Neural progenitor cell (in vitro differentiated cells): ENCODE measurements at regions not wholly inside any gene's neighbourhood (a gene's known extent, or its start where the extent isn't known, plus 50 kb on each side); places are given as distances from the start of the nearest gene placed in this dataset.

Experiments
- DNase-seq: peaks from one replicate; pipeline ENCODE4 v3.0.0-alpha.2; 2016; ENCODE audit warnings: low spot score
- H2AFZ ChIP-seq: fragments of 200-600 bp; sonication (generic); replicated peaks from 2 replicates; pipeline ENCODE4 v1.6.1; 2016; ENCODE audit warnings: antibody characterized with exemption
- H3F3A ChIP-seq: fragments of 200-600 bp; sonication (generic); 2 replicates; pipeline ENCODE4 v1.6.1; 2016; ENCODE audit warnings: antibody characterized with exemption, low read depth
- H3K27ac ChIP-seq: fragments of 200-600 bp; sonication (generic); 2 replicates; pipeline ENCODE4 v1.5.1; 2016; ENCODE audit warnings: mild to moderate bottlenecking
- H3K27me3 ChIP-seq: fragments of 200-600 bp; sonication (generic); 2 replicates; pipeline ENCODE4 v1.6.1; 2016; ENCODE audit warnings: mild to moderate bottlenecking, moderate library complexity
- H3K36me3 ChIP-seq: fragments of 200-600 bp; sonication (generic); 2 replicates; pipeline ENCODE4 v1.5.1; 2016
- H3K4me1 ChIP-seq: fragments of 200-600 bp; sonication (generic); 2 replicates; pipeline ENCODE4 v1.6.1; 2016; ENCODE audit warnings: mixed run types
- H3K4me2 ChIP-seq: fragments of 200-600 bp; sonication (generic); 2 replicates; pipeline ENCODE4 v1.6.1; 2016
- H3K4me3 ChIP-seq: fragments of 200-600 bp; sonication (generic); 2 replicates; pipeline ENCODE4 v1.5.1; 2016
- H3K79me2 ChIP-seq: fragments of 200-600 bp; sonication (generic); 2 replicates; pipeline ENCODE4 v1.6.1; 2016; ENCODE audit warnings: low read depth
- H3K9ac ChIP-seq: fragments of 200-600 bp; sonication (generic); 2 replicates; pipeline ENCODE4 v1.6.1; 2016
- H3K9me3 ChIP-seq: fragments of 200-600 bp; sonication (generic); 2 replicates; pipeline ENCODE4 v1.5.1; 2016; ENCODE audit warnings: low read depth
- H4K20me1 ChIP-seq: fragments of 200-600 bp; sonication (generic); 2 replicates; pipeline ENCODE4 v1.6.1; 2016; ENCODE audit warnings: low read depth
- H3K27ac Mint-ChIP-seq: 3 replicates; pipeline ENCODE4 v1.8.0; 2021; ENCODE audit warnings: mixed read lengths
- H3K27me3 Mint-ChIP-seq: 2 replicates; pipeline ENCODE4 v1.8.0; 2022; ENCODE audit warnings: low read depth, mild to moderate bottlenecking, inconsistent platforms, moderate library complexity, mixed read lengths; ENCODE audit not compliant: insufficient read depth
- H3K36me3 Mint-ChIP-seq: 3 replicates; pipeline ENCODE4 v1.8.0; 2021; ENCODE audit warnings: mixed read lengths
- H3K4me1 Mint-ChIP-seq: 3 replicates; pipeline ENCODE4 v1.8.0; 2021; ENCODE audit warnings: mixed read lengths
- H3K4me3 Mint-ChIP-seq: 3 replicates; pipeline ENCODE4 v1.8.0; 2021; ENCODE audit warnings: mild to moderate bottlenecking, moderate library complexity, mixed read lengths
- H3K9me3 Mint-ChIP-seq: 3 replicates; pipeline ENCODE4 v1.8.0; 2020; ENCODE audit warnings: mixed read lengths
- EZH2 ChIP-seq: fragments of 200-600 bp; sonication (generic); IDR thresholded peaks from 2 replicates; pipeline ENCODE4 v1.6.1; 2017; ENCODE audit warnings: antibody characterized with exemption, mild to moderate bottlenecking, moderate library complexity
- EZH2phosphoT487 ChIP-seq: fragments of 200-600 bp; sonication (generic); IDR thresholded peaks from 2 replicates; pipeline ENCODE4 v1.6.1; 2017; ENCODE audit warnings: antibody characterized with exemption
- TF ChIP-seq, protein P1 (sequence below): fragments of 200-600 bp; sonication (generic); IDR thresholded peaks from 2 replicates; pipeline ENCODE4 v1.5.1; 2017; ENCODE audit warnings: antibody characterized with exemption, mild to moderate bottlenecking

DNA sequence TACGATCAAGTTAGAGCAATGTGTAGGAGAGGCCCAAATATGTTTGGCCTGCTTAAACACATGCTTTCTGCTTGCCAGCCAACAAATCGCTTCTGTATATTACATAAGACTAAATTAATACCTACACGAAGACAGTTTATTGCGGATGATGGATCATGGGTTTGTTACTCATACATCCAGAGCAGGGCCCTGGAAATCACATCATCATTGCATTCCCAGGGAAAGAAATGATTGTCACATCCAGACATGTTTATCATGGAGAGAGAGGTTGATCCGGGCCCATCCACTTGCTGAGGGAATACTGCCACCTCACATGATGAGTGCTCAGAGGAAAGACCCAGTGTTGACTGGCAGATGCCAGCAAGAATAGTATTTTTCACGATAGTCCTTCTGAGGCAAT, 282.6 kb downstream of the NUF2 start:
- no peaks in the 10 kb centered on the region for H3K9me3 Mint-ChIP-seq
- Histone ChIP-seq H3K79me2 (no peaks in the 10 kb centered on the region), H3K36me3 (no peaks in the 10 kb centered on the region), H3K9ac (no peak overlapping the region), H3K27ac (no peak overlapping the region), H3K4me3 (no peak overlapping the region), H3K9me3 (no peaks in the 10 kb centered on the region), H3K27me3 (no peaks in the 10 kb centered on the region), H3K4me2 (no peak overlapping the region), H2AFZ (no peak overlapping the region), H3F3A (no peaks in the 10 kb centered on the region), H4K20me1 (no peaks in the 10 kb centered on the region), H3K4me1 (no peaks in the 10 kb centered on the region)
- H3K4me3 Mint-ChIP-seq, result no peak overlapping the region
- no peaks in the 10 kb centered on the region for H3K4me1 Mint-ChIP-seq
- TF ChIP-seq, protein P1, sequence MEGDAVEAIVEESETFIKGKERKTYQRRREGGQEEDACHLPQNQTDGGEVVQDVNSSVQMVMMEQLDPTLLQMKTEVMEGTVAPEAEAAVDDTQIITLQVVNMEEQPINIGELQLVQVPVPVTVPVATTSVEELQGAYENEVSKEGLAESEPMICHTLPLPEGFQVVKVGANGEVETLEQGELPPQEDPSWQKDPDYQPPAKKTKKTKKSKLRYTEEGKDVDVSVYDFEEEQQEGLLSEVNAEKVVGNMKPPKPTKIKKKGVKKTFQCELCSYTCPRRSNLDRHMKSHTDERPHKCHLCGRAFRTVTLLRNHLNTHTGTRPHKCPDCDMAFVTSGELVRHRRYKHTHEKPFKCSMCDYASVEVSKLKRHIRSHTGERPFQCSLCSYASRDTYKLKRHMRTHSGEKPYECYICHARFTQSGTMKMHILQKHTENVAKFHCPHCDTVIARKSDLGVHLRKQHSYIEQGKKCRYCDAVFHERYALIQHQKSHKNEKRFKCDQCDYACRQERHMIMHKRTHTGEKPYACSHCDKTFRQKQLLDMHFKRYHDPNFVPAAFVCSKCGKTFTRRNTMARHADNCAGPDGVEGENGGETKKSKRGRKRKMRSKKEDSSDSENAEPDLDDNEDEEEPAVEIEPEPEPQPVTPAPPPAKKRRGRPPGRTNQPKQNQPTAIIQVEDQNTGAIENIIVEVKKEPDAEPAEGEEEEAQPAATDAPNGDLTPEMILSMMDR, result no peak
- TF ChIP-seq EZH2phosphoT487, result no peak
- no peak for TF ChIP-seq EZH2
- H3K27me3 Mint-ChIP-seq, result peaks cover 4% of the 10 kb centered on the region
- no peaks in the 10 kb centered on the region for H3K36me3 Mint-ChIP-seq
- no peak for DNase-seq
- no peak overlapping the region for H3K27ac Mint-ChIP-seq

DNA sequence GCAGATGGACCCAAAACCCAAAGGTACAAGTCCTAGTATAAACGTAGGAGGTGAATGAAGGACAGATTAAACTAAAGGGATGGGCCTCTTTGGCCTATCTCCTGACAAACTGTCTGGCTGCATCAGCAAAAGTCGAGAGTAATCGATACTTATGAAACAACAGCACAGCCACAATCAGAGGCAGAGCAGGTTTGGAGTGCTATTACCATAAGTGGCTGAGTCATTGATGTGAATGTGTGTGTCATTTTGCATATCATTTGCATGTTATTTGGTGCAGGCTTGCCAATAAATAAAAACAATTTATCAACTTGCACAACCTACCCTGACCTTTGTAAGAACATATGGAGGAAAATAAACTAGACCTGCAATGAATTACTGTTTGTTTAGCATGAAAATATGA, 283.1 kb downstream of the NUF2 start:
- Histone ChIP-seq H3K9me3 (no peaks in the 10 kb centered on the region), H3K4me3 (no peak overlapping the region), H3K9ac (no peak overlapping the region), H3K4me2 (no peak overlapping the region), H2AFZ (no peak overlapping the region), H3K36me3 (no peaks in the 10 kb centered on the region), H4K20me1 (no peaks in the 10 kb centered on the region), H3K27ac (no peak overlapping the region), H3F3A (no peaks in the 10 kb centered on the region), H3K4me1 (no peaks in the 10 kb centered on the region), H3K27me3 (no peaks in the 10 kb centered on the region), H3K79me2 (no peaks in the 10 kb centered on the region)
- TF ChIP-seq, protein P1, result no peak
- no peak for TF ChIP-seq EZH2phosphoT487
- TF ChIP-seq EZH2, result no peak
- Mint-ChIP-seq H3K9me3 (no peaks in the 10 kb centered on the region), H3K4me3 (no peak overlapping the region), H3K4me1 (no peaks in the 10 kb centered on the region), H3K27me3 (peaks cover 4% of the 10 kb centered on the region), H3K27ac (no peak overlapping the region), H3K36me3 (no peaks in the 10 kb centered on the region)
- no peak for DNase-seq

- Mint-ChIP-seq H3K4me1 (peaks cover 2% of the 10 kb centered on the region), H3K9me3 (no peaks in the 10 kb centered on the region), H3K36me3 (no peaks in the 10 kb centered on the region), H3K4me3 (no peak overlapping the region), H3K27me3 (peaks cover 6% of the 10 kb centered on the region), H3K27ac (no peak overlapping the region)
- H2AFZ ChIP-seq, result no peak overlapping the region
- H3K4me3 ChIP-seq, result no peak overlapping the region
- no peak for DNase-seq
- H4K20me1 ChIP-seq, result no peaks in the 10 kb centered on the region
- no peak overlapping the region for H3K9ac ChIP-seq
- H3K27ac ChIP-seq, result no peak overlapping the region
- H3K4me1 ChIP-seq, result peaks cover 26% of the 10 kb centered on the region
- H3K9me3 ChIP-seq, result no peaks in the 10 kb centered on the region
- no peaks in the 10 kb centered on the region for H3K36me3 ChIP-seq
- H3K27me3 ChIP-seq, result no peaks in the 10 kb centered on the region
- no peaks in the 10 kb centered on the region for H3K79me2 ChIP-seq
- no peak overlapping the region for H3K4me2 ChIP-seq
- H3F3A ChIP-seq, result peaks cover 2% of the 10 kb centered on the region
- TF ChIP-seq, protein P1, result no peak
- TF ChIP-seq EZH2phosphoT487 (no peak), EZH2 (no peak)
These were observed 287.2 kb downstream of the NUF2 start for GRCh38 chr1:163608979-163609378.

DNA sequence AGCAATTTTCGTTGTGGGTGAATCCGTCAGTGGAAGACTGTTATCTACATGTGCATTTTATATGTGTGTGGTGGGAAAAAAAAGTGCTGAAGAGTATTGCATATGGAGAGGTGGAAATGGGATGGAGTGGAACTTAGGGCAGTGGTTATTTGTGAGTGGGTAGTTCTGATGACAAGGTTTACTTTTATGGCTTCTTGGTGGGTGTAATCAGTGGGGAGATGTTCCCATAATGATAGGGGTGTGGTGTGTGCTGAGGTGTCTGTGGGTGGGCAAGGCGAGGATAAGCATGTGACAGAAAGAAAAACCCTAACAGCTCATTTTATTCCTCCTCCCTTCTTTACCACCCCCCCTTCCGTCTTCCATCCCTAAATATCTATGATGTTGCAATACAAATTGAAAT, 288.1 kb downstream of the NUF2 start:
- DNase-seq, result no peak
- no peak overlapping the region for H3K4me3 ChIP-seq
- peaks cover 7% of the 10 kb centered on the region for H3F3A ChIP-seq
- H4K20me1 ChIP-seq, result no peaks in the 10 kb centered on the region
- no peaks in the 10 kb centered on the region for H3K9me3 ChIP-seq
- peaks cover 2% of the 10 kb centered on the region for H3K4me1 Mint-ChIP-seq
- no peaks in the 10 kb centered on the region for H3K27me3 ChIP-seq
- H3K4me1 ChIP-seq, result peaks cover 35% of the 10 kb centered on the region
- H3K27ac Mint-ChIP-seq, result no peak overlapping the region
- H3K27ac ChIP-seq, result no peak overlapping the region
- H3K4me3 Mint-ChIP-seq, result no peak overlapping the region
- H3K27me3 Mint-ChIP-seq, result peaks cover 2% of the 10 kb centered on the region
- H3K79me2 ChIP-seq, result no peaks in the 10 kb centered on the region
- no peaks in the 10 kb centered on the region for H3K36me3 ChIP-seq
- no peaks in the 10 kb centered on the region for H3K9me3 Mint-ChIP-seq
- no peak for TF ChIP-seq EZH2phosphoT487
- TF ChIP-seq, protein P1, result no peak
- TF ChIP-seq EZH2, result no peak
- H3K4me2 ChIP-seq, result peak overlapping the region; percentile 12
- no peak overlapping the region for H3K9ac ChIP-seq
- no peaks in the 10 kb centered on the region for H3K36me3 Mint-ChIP-seq
- no peak overlapping the region for H2AFZ ChIP-seq
